RWPE1 (cell line): ENCODE measurements at regions not wholly inside any gene's neighbourhood (a gene's known extent, or its start where the extent isn't known, plus 50 kb on each side); places are given as distances from the start of the nearest gene placed in this dataset.
"Not testable (repeated sequence)": the region's sequence is repeated elsewhere in the genome, so short reads cannot be mapped to it uniquely, and the experiment has no call there.

Source experiments
- CTCF ChIA-PET: fragments of 350-600 bp; sonication (Branson Sonifier 250); formaldehyde crosslinking; extraction: SDS; loops from one replicate; lab custom pipeline; 2021; lab: Yijun Ruan, JAX
- POLR2A ChIA-PET: fragments of 400-600 bp; formaldehyde crosslinking; extraction: SDS; loops from one replicate; lab custom pipeline; 2020; ENCODE audit warnings: antibody characterized with exemption; ENCODE audit not compliant: low non-redundant PET; lab: Yijun Ruan, JAX
- DNase-seq: peaks from one replicate; pipeline ENCODE4 v3.0.0; 2012; ENCODE audit warnings: low spot score
- H3K27ac ChIP-seq: fragments of 450-650 bp; 2 replicates; pipeline ENCODE4 v1.5.1; 2017
- TF ChIP-seq, protein P1 (sequence below): fragments of 450-650 bp; conservative IDR thresholded peaks from 2 replicates; pipeline ENCODE4 v1.5.1; 2017; ENCODE audit warnings: low read depth, mild to moderate bottlenecking

DNA sequence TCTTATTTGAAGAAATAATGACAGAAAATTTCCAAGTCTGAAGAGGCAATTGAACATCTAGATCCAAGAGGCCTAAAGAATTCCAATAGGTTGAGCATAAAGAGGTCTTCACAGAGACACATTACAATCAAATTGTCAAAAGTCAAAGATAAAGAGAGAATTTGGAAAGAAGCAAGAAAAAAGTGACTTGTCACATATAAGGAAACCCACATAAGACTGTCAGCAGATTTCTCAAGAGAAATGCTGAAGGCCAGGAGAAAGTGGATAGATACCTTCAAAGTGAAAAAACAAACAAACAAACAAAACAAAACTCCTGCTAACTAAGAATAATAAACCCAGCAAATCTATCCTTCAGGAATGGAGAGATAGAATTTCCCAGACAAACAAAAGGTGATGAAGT, 118.1 kb upstream of the LGR5 start:
- POLR2A ChIA-PET: no interaction called here
- CTCF ChIA-PET: no interaction called here
- no peak overlapping the region for H3K27ac ChIP-seq
- TF ChIP-seq, protein P1, sequence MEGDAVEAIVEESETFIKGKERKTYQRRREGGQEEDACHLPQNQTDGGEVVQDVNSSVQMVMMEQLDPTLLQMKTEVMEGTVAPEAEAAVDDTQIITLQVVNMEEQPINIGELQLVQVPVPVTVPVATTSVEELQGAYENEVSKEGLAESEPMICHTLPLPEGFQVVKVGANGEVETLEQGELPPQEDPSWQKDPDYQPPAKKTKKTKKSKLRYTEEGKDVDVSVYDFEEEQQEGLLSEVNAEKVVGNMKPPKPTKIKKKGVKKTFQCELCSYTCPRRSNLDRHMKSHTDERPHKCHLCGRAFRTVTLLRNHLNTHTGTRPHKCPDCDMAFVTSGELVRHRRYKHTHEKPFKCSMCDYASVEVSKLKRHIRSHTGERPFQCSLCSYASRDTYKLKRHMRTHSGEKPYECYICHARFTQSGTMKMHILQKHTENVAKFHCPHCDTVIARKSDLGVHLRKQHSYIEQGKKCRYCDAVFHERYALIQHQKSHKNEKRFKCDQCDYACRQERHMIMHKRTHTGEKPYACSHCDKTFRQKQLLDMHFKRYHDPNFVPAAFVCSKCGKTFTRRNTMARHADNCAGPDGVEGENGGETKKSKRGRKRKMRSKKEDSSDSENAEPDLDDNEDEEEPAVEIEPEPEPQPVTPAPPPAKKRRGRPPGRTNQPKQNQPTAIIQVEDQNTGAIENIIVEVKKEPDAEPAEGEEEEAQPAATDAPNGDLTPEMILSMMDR: no peak
- no peak for DNase-seq

GRCh38 chr12:71321130-71321529, 118.5 kb upstream of the LGR5 start:
- no peak for DNase-seq
- ChIA-PET CTCF (no interaction called here), POLR2A (no interaction called here)
- TF ChIP-seq, protein P1: no peak
- H3K27ac ChIP-seq: no peak overlapping the region

GRCh38 chr12:71315328-71315985, 124.1 kb upstream of the LGR5 start:
- ChIA-PET CTCF (no interaction called here), POLR2A (no interaction called here)
- DNase-seq: no peak
- TF ChIP-seq, protein P1: no peak
- no peak overlapping the region for H3K27ac ChIP-seq

DNA sequence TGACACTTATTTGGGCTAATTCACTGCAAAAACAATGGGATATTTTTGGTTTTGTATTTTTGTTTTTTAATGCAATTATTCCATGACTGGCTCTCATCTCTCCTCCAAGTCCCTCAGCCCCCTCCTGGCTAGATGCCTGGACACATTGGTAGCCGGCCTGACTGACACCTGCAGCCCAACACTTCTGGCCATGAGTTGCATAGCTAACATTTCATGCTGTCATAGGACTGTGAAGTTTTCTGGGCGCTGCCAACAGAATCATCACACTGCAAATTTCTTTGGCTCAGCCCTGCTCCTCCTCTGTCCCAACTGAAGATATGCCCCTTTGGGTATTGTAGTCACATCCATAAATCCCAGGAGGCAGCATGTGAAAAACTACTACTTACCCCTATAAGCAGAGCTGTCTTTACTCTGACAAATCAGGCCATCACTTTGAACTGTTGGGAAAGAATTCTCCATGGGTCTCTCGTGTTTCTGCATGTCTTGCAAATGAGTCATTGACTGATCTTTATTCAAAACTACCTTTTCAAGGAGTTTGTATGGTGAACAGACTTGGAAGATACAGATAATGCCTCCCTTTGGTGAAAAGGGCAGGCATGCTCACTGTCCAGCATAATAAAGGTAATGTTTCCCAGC, 126.7 kb upstream of the LGR5 start:
- TF ChIP-seq, protein P1: no peak
- POLR2A ChIA-PET: no interaction called here
- no peak overlapping the region for H3K27ac ChIP-seq
- CTCF ChIA-PET: interaction anchor here (0.7 kb wide), 1 partner anchor 80 kb away, joined by 3 read pairs; no protein-coding TSS in a partner anchor
- DNase-seq: peak; percentile 8

DNA sequence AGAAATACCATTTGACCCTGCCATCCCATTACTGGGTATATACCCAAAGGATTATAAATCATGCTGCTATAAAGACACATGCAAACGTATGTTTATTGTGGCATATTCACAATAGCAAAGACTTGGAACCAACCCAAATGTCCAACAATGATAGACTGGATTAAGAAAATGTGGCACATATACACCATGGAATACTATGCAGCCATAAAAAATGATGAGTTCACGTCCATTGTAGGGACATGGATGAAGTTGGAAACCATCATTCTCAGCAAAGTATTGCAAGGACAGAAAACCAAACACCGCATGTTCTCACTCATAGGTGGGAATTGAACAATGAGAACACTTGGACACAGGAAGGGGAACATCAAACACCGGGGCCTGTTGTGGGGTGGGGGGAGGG, 128.0 kb upstream of the LGR5 start:
- DNase-seq, POLR2A ChIA-PET, CTCF ChIA-PET, H3K27ac ChIP-seq: not testable (repeated sequence)

GRCh38 chr12:71306808-71307207, 132.8 kb upstream of the LGR5 start:
- no peak for DNase-seq
- POLR2A ChIA-PET: no interaction called here
- CTCF ChIA-PET: no interaction called here
- H3K27ac ChIP-seq: no peak overlapping the region
- TF ChIP-seq, protein P1: no peak

- TF ChIP-seq, protein P1: no peak
- H3K27ac ChIP-seq: no peak overlapping the region
- CTCF ChIA-PET: no interaction called here
- POLR2A ChIA-PET: no interaction called here
- DNase-seq: no peak
These were observed 135.3 kb upstream of the LGR5 start for GRCh38 chr12:71304306-71304705.
